HEK293T (cell line): ENCODE measurements at regions not wholly inside any gene's neighbourhood (a gene's known extent, or its start where the extent isn't known, plus 50 kb on each side); places are given as distances from the start of the nearest gene placed in this dataset.

ENCODE experiments used
- ARNT ChIP-seq: fragments of 450-650 bp; IDR thresholded peaks from 2 replicates; pipeline ENCODE4 v1.6.1; 2017; ENCODE audit warnings: mild to moderate bottlenecking
- BHLHE40 ChIP-seq: fragments of 450-650 bp; IDR thresholded peaks from 2 replicates; pipeline ENCODE4 v1.6.1; 2016; ENCODE audit warnings: mild to moderate bottlenecking, moderate library complexity, borderline replicate concordance
- ELF4 ChIP-seq: fragments of 450-650 bp; IDR thresholded peaks from 2 replicates; pipeline ENCODE4 v1.6.1; 2017; ENCODE audit warnings: antibody characterized with exemption
- FOXA1 ChIP-seq: fragments of 450-650 bp; IDR thresholded peaks from 2 replicates; pipeline ENCODE4 v1.6.1; 2016; ENCODE audit warnings: mild to moderate bottlenecking
- FOXM1 ChIP-seq: fragments of 450-650 bp; IDR thresholded peaks from 2 replicates; pipeline ENCODE4 v1.6.1; 2017; ENCODE audit warnings: mild to moderate bottlenecking, borderline replicate concordance
- HDGF ChIP-seq: fragments of 450-650 bp; IDR thresholded peaks from 2 replicates; pipeline ENCODE4 v1.6.1; 2017; ENCODE audit warnings: antibody characterized with exemption, borderline replicate concordance
- L3MBTL2 ChIP-seq: fragments of 450-650 bp; conservative IDR thresholded peaks from 2 replicates; pipeline ENCODE4 v1.6.1; 2016; ENCODE audit warnings: mild to moderate bottlenecking
- LEF1 ChIP-seq: fragments of 450-650 bp; IDR thresholded peaks from 2 replicates; pipeline ENCODE4 v1.6.1; 2017; ENCODE audit warnings: mild to moderate bottlenecking, borderline replicate concordance
- NFRKB ChIP-seq: fragments of 450-650 bp; IDR thresholded peaks from 2 replicates; pipeline ENCODE4 v1.6.1; 2016; ENCODE audit warnings: mild to moderate bottlenecking, moderate library complexity
- SP1 ChIP-seq: fragments of 450-650 bp; IDR thresholded peaks from 2 replicates; pipeline ENCODE4 v1.6.1; 2017
- SUZ12 ChIP-seq: fragments of 450-650 bp; IDR thresholded peaks from 2 replicates; pipeline ENCODE4 v1.6.1; 2016; ENCODE audit warnings: mild to moderate bottlenecking
- TARDBP ChIP-seq: fragments of 450-650 bp; IDR thresholded peaks from 2 replicates; pipeline ENCODE4 v1.6.1; 2016
- ZNF384 ChIP-seq: fragments of 450-650 bp; IDR thresholded peaks from 2 replicates; pipeline ENCODE4 v1.6.1; 2016
- TF ChIP-seq, protein P1 (sequence below): fragments of 450-650 bp; IDR thresholded peaks from 2 replicates; pipeline ENCODE4 v1.6.1; 2016

DNA sequence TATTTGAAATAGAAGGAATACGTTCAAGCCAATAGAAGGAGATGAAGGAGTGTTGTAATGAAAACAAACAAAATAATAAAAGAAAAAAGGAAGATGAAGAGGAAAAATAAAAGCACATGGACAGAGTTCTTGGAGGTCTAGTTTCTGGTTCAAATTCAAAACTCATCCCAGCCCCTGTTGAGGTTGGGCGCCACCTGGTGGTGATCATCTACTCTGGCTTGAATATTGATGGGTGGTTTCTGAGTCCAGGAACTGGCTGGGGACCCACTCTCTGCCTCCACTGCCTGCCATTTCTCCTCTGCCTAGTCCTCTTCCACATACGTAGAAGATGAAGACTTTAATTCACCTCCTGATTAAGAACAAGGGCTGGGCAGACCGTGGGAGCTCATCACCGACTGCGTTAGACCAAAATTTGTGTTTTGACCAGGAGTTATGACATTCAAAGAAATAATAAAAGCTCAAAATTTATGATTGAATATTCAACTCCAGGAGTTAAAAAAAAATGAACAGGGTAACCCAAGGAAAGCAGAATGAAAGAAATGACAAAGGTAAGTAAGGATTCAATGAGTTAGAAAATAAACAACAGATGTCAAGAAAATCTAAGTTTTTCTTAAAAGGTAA is 99.0 kb upstream of the SLC1A3 start:
- no peak for TF ChIP-seq NFRKB
- TF ChIP-seq HDGF = no peak
- no peak for TF ChIP-seq SP1
- no peak for TF ChIP-seq ARNT
- TF ChIP-seq FOXA1 = no peak
- TF ChIP-seq FOXM1 = no peak
- no peak for TF ChIP-seq L3MBTL2
- TF ChIP-seq TARDBP = no peak
- TF ChIP-seq, protein P1, sequence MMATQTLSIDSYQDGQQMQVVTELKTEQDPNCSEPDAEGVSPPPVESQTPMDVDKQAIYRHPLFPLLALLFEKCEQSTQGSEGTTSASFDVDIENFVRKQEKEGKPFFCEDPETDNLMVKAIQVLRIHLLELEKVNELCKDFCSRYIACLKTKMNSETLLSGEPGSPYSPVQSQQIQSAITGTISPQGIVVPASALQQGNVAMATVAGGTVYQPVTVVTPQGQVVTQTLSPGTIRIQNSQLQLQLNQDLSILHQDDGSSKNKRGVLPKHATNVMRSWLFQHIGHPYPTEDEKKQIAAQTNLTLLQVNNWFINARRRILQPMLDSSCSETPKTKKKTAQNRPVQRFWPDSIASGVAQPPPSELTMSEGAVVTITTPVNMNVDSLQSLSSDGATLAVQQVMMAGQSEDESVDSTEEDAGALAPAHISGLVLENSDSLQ = no peak
- no peak for TF ChIP-seq LEF1
- TF ChIP-seq ELF4 = no peak
- TF ChIP-seq BHLHE40 = no peak
- TF ChIP-seq SUZ12 = no peak
- TF ChIP-seq ZNF384 = no peak
